Psoas muscle (tissue), 7 donors: ENCODE measurements at regions not wholly inside any gene's neighbourhood (a gene's known extent, or its start where the extent isn't known, plus 50 kb on each side); places are given as distances from the start of the nearest gene placed in this dataset.

Experiments
- ATAC-seq, 4 donors: fragments of 200-7000 bp; cut with Tn5 transposase; one replicate each; pipeline ENCODE4 v1.9.1; 2020; ENCODE audit warnings: moderate library complexity in 3 of 4, mild to moderate bottlenecking in 2 of 4
- DNase-seq, 2 donors: peaks; one replicate each; pipeline ENCODE4 v3.0.0-alpha.2; 2020
- H3K27ac ChIP-seq: fragments of 200-600 bp; one replicate; pipeline ENCODE4 v1.8.0; 2022
- H3K27me3 ChIP-seq, 3 donors: fragments of 200-600 bp in 1 of 3; one replicate each; pipeline versions ENCODE4 v1.6.1 to v1.8.0; 2013 to 2022; ENCODE audit warnings: low read length in 2 of 3, mild to moderate bottlenecking in 2 of 3, moderate library complexity in 1 of 3; ENCODE audit not compliant: insufficient read depth in 3 of 3
- H3K36me3 ChIP-seq, 2 donors: fragments of 200-600 bp in 1 of 2; one replicate each; pipeline versions ENCODE4 v1.6.1 to v1.8.0; 2013 to 2022; ENCODE audit warnings: low read depth in 1 of 2, mild to moderate bottlenecking in 1 of 2, moderate library complexity in 1 of 2; ENCODE audit not compliant: insufficient read depth in 1 of 2
- H3K4me1 ChIP-seq: fragments of 200-600 bp; one replicate; pipeline ENCODE4 v1.8.0; 2022
- H3K4me3 ChIP-seq: fragments of 200-600 bp; one replicate; pipeline ENCODE4 v1.8.0; 2022; ENCODE audit warnings: mild to moderate bottlenecking
- H3K9me3 ChIP-seq: fragments of 200-600 bp; one replicate; pipeline ENCODE4 v1.8.0; 2022
- WGBS, 3 donors: extraction: QIAGEN DNeasy Blood & Tissue Kit; methylation state at CpG; one replicate each; pipeline versions ENCODE4 v1.1.6 to v1.1.7; 2013; 5-methylcytosine and 5-hydroxymethylcytosine counted together
- intact Hi-C, 2 donors: fragments of 100-400 bp; cut with DNase I; formaldehyde crosslinking; loops; one replicate each; pipeline versions ENCODE4 v1.11.0 to v1.14.2; 2022
- TF ChIP-seq, protein P1 (sequence below): fragments of 200-600 bp; IDR thresholded peaks from one replicate; pipeline ENCODE4 v1.8.0; 2022; ENCODE audit warnings: antibody characterized with exemption
- donor health status: healthy with polysubstance abuse.
- donor health status: DM: no; HTN: no; CAD: no; lungs with moderate emphysema.
- donor health status: Bipolar disorder and iron deficiency.
- donor health status: healthy.
- donor health status: DM: yes; HTN: yes; CAD: no.
- donor health status: DM: no; HTN: no; CAD: no.
- donor health status: DM: yes; HTN: yes; CAD: no.

GRCh38 chr9:103458826-103459225, 463.7 kb downstream of the CYLC2 start:
- TF ChIP-seq, protein P1, sequence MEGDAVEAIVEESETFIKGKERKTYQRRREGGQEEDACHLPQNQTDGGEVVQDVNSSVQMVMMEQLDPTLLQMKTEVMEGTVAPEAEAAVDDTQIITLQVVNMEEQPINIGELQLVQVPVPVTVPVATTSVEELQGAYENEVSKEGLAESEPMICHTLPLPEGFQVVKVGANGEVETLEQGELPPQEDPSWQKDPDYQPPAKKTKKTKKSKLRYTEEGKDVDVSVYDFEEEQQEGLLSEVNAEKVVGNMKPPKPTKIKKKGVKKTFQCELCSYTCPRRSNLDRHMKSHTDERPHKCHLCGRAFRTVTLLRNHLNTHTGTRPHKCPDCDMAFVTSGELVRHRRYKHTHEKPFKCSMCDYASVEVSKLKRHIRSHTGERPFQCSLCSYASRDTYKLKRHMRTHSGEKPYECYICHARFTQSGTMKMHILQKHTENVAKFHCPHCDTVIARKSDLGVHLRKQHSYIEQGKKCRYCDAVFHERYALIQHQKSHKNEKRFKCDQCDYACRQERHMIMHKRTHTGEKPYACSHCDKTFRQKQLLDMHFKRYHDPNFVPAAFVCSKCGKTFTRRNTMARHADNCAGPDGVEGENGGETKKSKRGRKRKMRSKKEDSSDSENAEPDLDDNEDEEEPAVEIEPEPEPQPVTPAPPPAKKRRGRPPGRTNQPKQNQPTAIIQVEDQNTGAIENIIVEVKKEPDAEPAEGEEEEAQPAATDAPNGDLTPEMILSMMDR = no peak
- H3K9me3 ChIP-seq = no peaks in the 10 kb centered on the region
- no peaks in the 10 kb centered on the region for H3K4me1 ChIP-seq
- intact Hi-C loops = no loop called here
- ATAC-seq (no peak), DNase-seq (no peak)
- H3K4me3 ChIP-seq = no peak overlapping the region
- H3K27ac ChIP-seq = no peak overlapping the region
- 70 to 72% (median 71%) methylated on average over 2 of the region's 2 CpGs for WGBS, 3 donors
- H3K36me3 ChIP-seq = no peaks in the 10 kb centered on the region
- H3K27me3 ChIP-seq = no peaks in the 10 kb centered on the region

GRCh38 chr9:103471241-103471640, 476.1 kb downstream of the CYLC2 start:
- TF ChIP-seq, protein P1 = no peak
- Histone ChIP-seq H3K27ac (no peak overlapping the region), H3K4me3 (no peak overlapping the region), H3K36me3 (no peaks in the 10 kb centered on the region), H3K27me3 (no peaks in the 10 kb centered on the region), H3K9me3 (no peaks in the 10 kb centered on the region), H3K4me1 (no peaks in the 10 kb centered on the region)
- 92 to 94% (median 93%) methylated on average over 5 of the region's 5 CpGs for WGBS, 3 donors
- intact Hi-C loops = no loop called here
- no peak for ATAC-seq
- no peak for DNase-seq

DNA sequence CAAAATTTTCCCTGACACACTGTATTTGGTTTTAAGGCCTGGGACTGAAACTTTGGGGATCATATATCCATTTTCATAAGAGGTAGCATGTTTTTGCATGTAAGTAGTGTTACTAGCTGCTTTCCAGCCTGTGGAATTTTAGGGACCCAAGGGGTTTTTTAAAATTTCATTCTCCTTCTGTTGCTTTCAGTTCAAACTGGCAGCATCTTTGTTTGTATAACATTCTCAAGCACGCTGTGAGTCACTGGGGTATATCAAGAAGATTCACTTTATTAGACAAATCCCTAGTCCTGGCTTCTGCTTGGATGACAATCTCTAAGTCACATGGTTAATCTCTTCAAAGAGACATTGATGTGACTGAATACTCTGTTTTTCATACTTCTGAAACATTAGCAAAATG, 479.0 kb downstream of the CYLC2 start:
- ATAC-seq (no peak), DNase-seq (no peak)
- Histone ChIP-seq H3K36me3 (no peaks in the 10 kb centered on the region), H3K9me3 (no peaks in the 10 kb centered on the region), H3K4me1 (no peaks in the 10 kb centered on the region), H3K27ac (no peak overlapping the region), H3K4me3 (no peak overlapping the region), H3K27me3 (no peaks in the 10 kb centered on the region)
- intact Hi-C loops = no loop called here
- TF ChIP-seq, protein P1 = no peak
- WGBS, 3 donors = 55 to 67% (median 55%) methylated on average over 1 of the region's 1 CpG

DNA sequence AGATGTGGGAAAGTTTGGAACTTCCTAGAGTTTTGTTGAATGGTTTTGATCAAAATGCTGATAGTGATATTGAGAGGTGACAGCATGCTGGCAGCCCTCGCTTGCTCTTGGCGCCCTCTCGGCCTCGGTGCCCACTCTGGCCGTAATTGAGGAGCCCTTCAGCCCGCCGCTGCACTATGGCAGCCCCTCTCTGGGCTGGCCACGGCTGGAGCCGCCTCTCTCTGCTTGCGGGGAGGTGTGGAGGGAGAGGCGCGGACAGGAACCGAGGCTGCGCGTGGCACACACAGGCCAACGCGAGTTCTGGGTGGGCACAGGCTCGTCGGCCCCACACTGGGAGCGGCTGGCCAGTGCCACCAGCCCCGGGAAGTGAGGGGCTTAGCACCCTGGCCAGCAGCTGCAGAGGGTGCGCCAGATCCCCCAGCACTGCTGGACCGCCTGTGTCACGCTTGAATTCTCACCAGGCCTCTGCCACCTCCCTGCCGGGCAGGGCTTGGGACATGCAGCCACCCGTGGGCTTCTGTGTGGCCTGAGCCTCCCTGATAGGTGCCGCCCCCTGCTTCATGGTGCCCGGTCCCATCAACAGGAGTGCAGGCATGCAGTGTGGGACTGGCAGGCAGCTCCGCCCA, 488.5 kb downstream of the CYLC2 start:
- DNase-seq (no peak), ATAC-seq (no peak)
- Histone ChIP-seq H3K9me3 (no peaks in the 10 kb centered on the region), H3K4me3 (no peak overlapping the region), H3K27ac (no peak overlapping the region), H3K36me3 (no peaks in the 10 kb centered on the region), H3K27me3 (no peaks in the 10 kb centered on the region), H3K4me1 (no peaks in the 10 kb centered on the region)
- intact Hi-C loops = no loop called here
- TF ChIP-seq, protein P1 = no peak
- WGBS, 3 donors = 92% methylated on average over 24 to 29 of the region's 29 CpGs

- Histone ChIP-seq H3K4me3 (no peak overlapping the region), H3K27ac (no peak overlapping the region), H3K36me3 (no peaks in the 10 kb centered on the region), H3K27me3 (no peaks in the 10 kb centered on the region), H3K4me1 (no peaks in the 10 kb centered on the region), H3K9me3 (no peaks in the 10 kb centered on the region)
- no peak for DNase-seq
- intact Hi-C loops = no loop called here
- WGBS, 3 donors = 46 to 59% (median 52%) methylated on average over 3 of the region's 3 CpGs
- TF ChIP-seq, protein P1 = no peak
- ATAC-seq = no peak
Measured at GRCh38 chr9:103485138-103485537, 490.0 kb downstream of the CYLC2 start.
